HEK293 (cell line): ENCODE measurements at regions not wholly inside any gene's neighbourhood (a gene's known extent, or its start where the extent isn't known, plus 50 kb on each side); places are given as distances from the start of the nearest gene placed in this dataset.
A peak's percentile ranks its signal among the peaks of the same experiment; 100 is the strongest.

Experiments
- CTCF ChIA-PET: fragments of 350-600 bp; formaldehyde crosslinking; extraction: SDS; loops from one replicate; lab custom pipeline; 2021; ENCODE audit warnings: antibody characterized with exemption; lab: Yijun Ruan, JAX
- POLR2A ChIA-PET: fragments of 300-600 bp; formaldehyde crosslinking; extraction: SDS; loops from one replicate; lab custom pipeline; 2020; ENCODE audit warnings: antibody characterized with exemption, inconsistent platforms; lab: Yijun Ruan, JAX
- H3K27ac ChIP-seq: fragments of 200-500 bp; sonication (Bioruptor generic); 2 replicates; pipeline ENCODE4 v1.5.1; 2014; ENCODE audit warnings: low read depth, low read length, control low read depth, inconsistent platforms; ENCODE audit errors: extremely low read depth
- H3K36me3 ChIP-seq, 2 experiments: fragments of 200-500 bp in 1 of 2; sonication (Bioruptor generic) in 1 of 2; 1 replicate in 1 of 2; 2 replicates in 1 of 2; pipeline ENCODE4 v1.5.1; 2014 to 2017; ENCODE audit warnings: inconsistent platforms in 2 of 2, low read length in 2 of 2; ENCODE audit not compliant: control insufficient read depth in 2 of 2, insufficient read depth in 1 of 2
- H3K4me1 ChIP-seq: fragments of 200-500 bp; sonication (Bioruptor generic); 2 replicates; pipeline ENCODE4 v1.5.1; 2014; ENCODE audit warnings: mild to moderate bottlenecking, low read length, inconsistent platforms; ENCODE audit not compliant: control insufficient read depth, insufficient read depth
- H3K4me3 ChIP-seq: 2 replicates; pipeline ENCODE4 v1.5.1; 2011; ENCODE audit warnings: low read depth, mild to moderate bottlenecking, control low read depth, low read length, moderate library complexity
- H3K9me3 ChIP-seq: fragments of 200-500 bp; sonication (Bioruptor generic); 2 replicates; pipeline ENCODE4 v1.5.1; 2014; ENCODE audit warnings: low read depth, low read length, inconsistent platforms; ENCODE audit not compliant: control insufficient read depth, insufficient read depth
- CTCF ChIP-seq: fragments of 450-650 bp; formaldehyde crosslinking; IDR thresholded peaks from 2 replicates; pipeline ENCODE4 v1.5.1; 2016; ENCODE audit warnings: missing biosample characterization, missing genetic modification characterization
- FEZF1 ChIP-seq: fragments of 450-650 bp; formaldehyde crosslinking; IDR thresholded peaks from 2 replicates; pipeline ENCODE4 v1.5.1; 2016; ENCODE audit warnings: missing biosample characterization, missing genetic modification characterization
- HOXA7 ChIP-seq: sonication (generic); formaldehyde crosslinking; IDR thresholded peaks from 2 replicates; pipeline ENCODE4 v1.8.1; 2022; ENCODE audit warnings: missing genetic modification reagents, borderline replicate concordance
- MEIS1 ChIP-seq: sonication (generic); formaldehyde crosslinking; IDR thresholded peaks from 2 replicates; pipeline ENCODE4 v1.8.1; 2022; ENCODE audit warnings: missing genetic modification reagents, mild to moderate bottlenecking, borderline replicate concordance
- PBX3 ChIP-seq: sonication (generic); formaldehyde crosslinking; IDR thresholded peaks from 2 replicates; pipeline ENCODE4 v1.8.1; 2022; ENCODE audit warnings: mild to moderate bottlenecking, moderate library complexity, missing genetic modification reagents
- SETDB1 ChIP-seq: IDR thresholded peaks from one replicate; pipeline ENCODE4 v1.6.1; 2017; ENCODE audit warnings: mild to moderate bottlenecking, low read length, moderate library complexity, mixed read lengths; ENCODE audit not compliant: insufficient read length
- TCF7L2 ChIP-seq: IDR thresholded peaks from 2 replicates; pipeline ENCODE4 v1.6.1; 2011; ENCODE audit warnings: low read depth, mild to moderate bottlenecking, inconsistent platforms, low read length, moderate library complexity, borderline replicate concordance
- TRIM28 ChIP-seq: IDR thresholded peaks from 2 replicates; pipeline ENCODE4 v1.6.1; 2011; ENCODE audit warnings: low read length, control low read depth, borderline replicate concordance
- ZBTB7A ChIP-seq: fragments of 450-650 bp; formaldehyde crosslinking; IDR thresholded peaks from 2 replicates; pipeline ENCODE4 v1.5.1; 2016; ENCODE audit warnings: low read depth, missing biosample characterization, missing genetic modification characterization
- ZNF148 ChIP-seq: fragments of 450-650 bp; formaldehyde crosslinking; IDR thresholded peaks from 2 replicates; pipeline ENCODE4 v1.5.0; 2017; ENCODE audit warnings: missing biosample characterization, missing genetic modification characterization, borderline replicate concordance
- ZNF18 ChIP-seq: fragments of 450-650 bp; formaldehyde crosslinking; IDR thresholded peaks from 2 replicates; pipeline ENCODE4 v1.5.1; 2016; ENCODE audit warnings: missing biosample characterization, missing genetic modification characterization
- ZNF423 ChIP-seq: fragments of 450-650 bp; formaldehyde crosslinking; IDR thresholded peaks from 2 replicates; pipeline ENCODE4 v1.5.1; 2016; ENCODE audit warnings: missing biosample characterization, missing genetic modification characterization
- ZNF433 ChIP-seq: fragments of 450-650 bp; formaldehyde crosslinking; IDR thresholded peaks from 2 replicates; pipeline ENCODE4 v1.5.1; 2016; ENCODE audit warnings: missing biosample characterization, missing genetic modification characterization, low read depth
- ZNF585B ChIP-seq: fragments of 450-650 bp; formaldehyde crosslinking; IDR thresholded peaks from 2 replicates; pipeline ENCODE4 v1.5.1; 2016; ENCODE audit warnings: missing biosample characterization, missing genetic modification characterization
- ZNF610 ChIP-seq: fragments of 450-650 bp; formaldehyde crosslinking; IDR thresholded peaks from 2 replicates; pipeline ENCODE4 v1.5.1; 2016; ENCODE audit warnings: missing biosample characterization, missing genetic modification characterization, borderline replicate concordance
- ZNF639 ChIP-seq: fragments of 450-650 bp; formaldehyde crosslinking; IDR thresholded peaks from 2 replicates; pipeline ENCODE4 v1.5.1; 2016; ENCODE audit warnings: missing biosample characterization, missing genetic modification characterization
- ZNF692 ChIP-seq: fragments of 450-650 bp; formaldehyde crosslinking; IDR thresholded peaks from 2 replicates; pipeline ENCODE4 v1.5.1; 2016; ENCODE audit warnings: missing biosample characterization, missing genetic modification characterization
- ZSCAN16 ChIP-seq: fragments of 450-650 bp; formaldehyde crosslinking; IDR thresholded peaks from 2 replicates; pipeline ENCODE4 v1.5.1; 2016; ENCODE audit warnings: missing biosample characterization, missing genetic modification characterization
- ZSCAN5A ChIP-seq: fragments of 450-650 bp; formaldehyde crosslinking; IDR thresholded peaks from 2 replicates; pipeline ENCODE4 v1.5.1; 2016; ENCODE audit warnings: missing biosample characterization, missing genetic modification characterization

GRCh38 chr6:90916968-90917367 lies 330.1 kb upstream of the MAP3K7 start:
- no peaks in the 10 kb centered on the region for H3K36me3 ChIP-seq
- TF ChIP-seq PBX3 (CRISPR knock-in tag) (no peak), TRIM28 (peak; percentile 75), TCF7L2 (peak; percentile 64)
- H3K4me3 ChIP-seq: no peak overlapping the region
- H3K9me3 ChIP-seq: no peaks in the 10 kb centered on the region; the same call in 1 of the 2 replicates
- ChIA-PET CTCF (no interaction called here), POLR2A (no interaction called here)
- H3K27ac ChIP-seq: no peak overlapping the region
- H3K4me1 ChIP-seq: peaks cover 6% of the 10 kb centered on the region

GRCh38 chr6:90915224-90915915 lies 328.5 kb upstream of the MAP3K7 start:
- Histone ChIP-seq H3K4me3 (no peak overlapping the region), H3K27ac (no peak overlapping the region), H3K4me1 (peaks cover 10% of the 10 kb centered on the region), H3K9me3 (no peaks in the 10 kb centered on the region; the same call in 1 of the 2 replicates), H3K36me3 (no peaks in the 10 kb centered on the region)
- POLR2A ChIA-PET: no interaction called here
- CTCF ChIA-PET: no interaction called here
- TF ChIP-seq CTCF (tag by site-specific recombination) (no peak), ZNF433 (tag by site-specific recombination) (no peak), ZSCAN5A (tag by site-specific recombination) (no peak), ZNF692 (tag by site-specific recombination) (no peak), HOXA7 (CRISPR knock-in tag) (no peak), ZBTB7A (no peak), ZNF423 (tag by site-specific recombination) (no peak), ZSCAN16 (tag by site-specific recombination) (no peak), PBX3 (CRISPR knock-in tag) (no peak), ZNF148 (tag by site-specific recombination) (no peak), ZNF610 (tag by site-specific recombination) (0 out of 2 replicates have a peak, but pooled peaks have one; percentile 23), MEIS1 (CRISPR knock-in tag) (no peak), ZNF585B (tag by site-specific recombination) (peak; percentile 57), ZNF18 (tag by site-specific recombination) (no peak), FEZF1 (tag by site-specific recombination) (no peak), ZNF639 (no peak), SETDB1 (peak; percentile 97), TRIM28 (peak; percentile 94; the same call in 1 of the 2 replicates)
